Left ventricle myocardium inferior (tissue), 1 donor: ENCODE measurements at regions not wholly inside any gene's neighbourhood (a gene's known extent, or its start where the extent isn't known, plus 50 kb on each side); places are given as distances from the start of the nearest gene placed in this dataset.

Experiments used
- DNase-seq: peaks from one replicate; pipeline ENCODE4 v3.0.0-alpha.2; 2020
- H3K27ac ChIP-seq: fragments of 200-600 bp; replicated peaks from 2 replicates; pipeline ENCODE4 v1.8.0; 2021
- H3K27me3 ChIP-seq: fragments of 200-600 bp; 2 replicates; pipeline ENCODE4 v1.8.0; 2021; ENCODE audit warnings: low read depth
- H3K36me3 ChIP-seq: fragments of 200-600 bp; 2 replicates; pipeline ENCODE4 v1.8.0; 2021
- H3K4me1 ChIP-seq: fragments of 200-600 bp; 2 replicates; pipeline ENCODE4 v1.8.0; 2021
- H3K4me3 ChIP-seq: fragments of 200-600 bp; 2 replicates; pipeline ENCODE4 v1.8.0; 2021; ENCODE audit warnings: mild to moderate bottlenecking, moderate library complexity
- H3K9me3 ChIP-seq: fragments of 200-600 bp; replicated peaks from 2 replicates; pipeline ENCODE4 v1.8.0; 2021
- intact Hi-C: fragments of 100-400 bp; cut with micrococcal nuclease; formaldehyde crosslinking; loops from one replicate; pipeline ENCODE4 v1.11.0; 2022
- TF ChIP-seq, protein P1 (sequence below): fragments of 200-600 bp; IDR thresholded peaks from 2 replicates; pipeline ENCODE4 v1.8.0; 2021; ENCODE audit warnings: antibody characterized with exemption, mild to moderate bottlenecking, borderline replicate concordance
- donor health status: DM: no; HTN: yes; CAD: no; lungs with severe emphysema.

DNA sequence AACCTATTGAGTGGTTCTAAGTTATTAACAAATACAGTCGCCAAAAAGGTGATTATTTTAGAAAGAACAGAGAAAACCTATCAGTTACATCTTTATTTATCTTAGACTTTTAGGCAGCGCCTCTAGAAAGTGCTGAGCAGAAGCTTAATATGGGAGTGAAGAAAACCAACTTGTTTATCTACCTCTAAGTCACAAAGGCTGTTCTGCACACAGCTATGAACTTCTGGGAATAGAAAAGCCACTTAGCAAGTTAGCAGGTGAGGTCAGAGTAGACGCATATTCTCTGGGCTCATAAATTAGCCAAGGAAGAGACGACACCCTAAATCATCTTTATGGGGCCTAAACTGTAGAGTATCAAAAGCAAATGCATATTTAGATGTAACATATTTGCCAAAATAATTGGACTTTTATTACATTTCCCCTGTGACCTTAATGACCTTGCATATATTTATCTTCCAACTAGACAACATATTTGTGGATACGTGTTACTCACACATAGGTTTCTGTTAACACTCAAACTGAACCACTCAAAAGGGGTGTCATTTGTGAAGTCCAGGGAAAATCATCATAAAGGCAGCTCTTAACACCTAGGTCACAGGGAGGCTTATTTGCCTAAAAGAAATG, 267.1 kb downstream of the ADGB start:
- intact Hi-C loops, result no loop called here
- Histone ChIP-seq H3K27me3 (no peaks in the 10 kb centered on the region), H3K4me1 (no peaks in the 10 kb centered on the region), H3K36me3 (no peaks in the 10 kb centered on the region), H3K9me3 (no peaks in the 10 kb centered on the region), H3K4me3 (no peak overlapping the region), H3K27ac (no peak overlapping the region)
- TF ChIP-seq, protein P1, sequence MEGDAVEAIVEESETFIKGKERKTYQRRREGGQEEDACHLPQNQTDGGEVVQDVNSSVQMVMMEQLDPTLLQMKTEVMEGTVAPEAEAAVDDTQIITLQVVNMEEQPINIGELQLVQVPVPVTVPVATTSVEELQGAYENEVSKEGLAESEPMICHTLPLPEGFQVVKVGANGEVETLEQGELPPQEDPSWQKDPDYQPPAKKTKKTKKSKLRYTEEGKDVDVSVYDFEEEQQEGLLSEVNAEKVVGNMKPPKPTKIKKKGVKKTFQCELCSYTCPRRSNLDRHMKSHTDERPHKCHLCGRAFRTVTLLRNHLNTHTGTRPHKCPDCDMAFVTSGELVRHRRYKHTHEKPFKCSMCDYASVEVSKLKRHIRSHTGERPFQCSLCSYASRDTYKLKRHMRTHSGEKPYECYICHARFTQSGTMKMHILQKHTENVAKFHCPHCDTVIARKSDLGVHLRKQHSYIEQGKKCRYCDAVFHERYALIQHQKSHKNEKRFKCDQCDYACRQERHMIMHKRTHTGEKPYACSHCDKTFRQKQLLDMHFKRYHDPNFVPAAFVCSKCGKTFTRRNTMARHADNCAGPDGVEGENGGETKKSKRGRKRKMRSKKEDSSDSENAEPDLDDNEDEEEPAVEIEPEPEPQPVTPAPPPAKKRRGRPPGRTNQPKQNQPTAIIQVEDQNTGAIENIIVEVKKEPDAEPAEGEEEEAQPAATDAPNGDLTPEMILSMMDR, result no peak
- no peak for DNase-seq

- TF ChIP-seq, protein P1, result no peak
- Histone ChIP-seq H3K4me1 (no peaks in the 10 kb centered on the region), H3K36me3 (no peaks in the 10 kb centered on the region), H3K27me3 (no peaks in the 10 kb centered on the region), H3K9me3 (no peaks in the 10 kb centered on the region), H3K4me3 (no peak overlapping the region), H3K27ac (no peak overlapping the region)
- no peak for DNase-seq
- intact Hi-C loops, result no loop called here
These were observed 268.1 kb downstream of the ADGB start for GRCh38 chr6:146866731-146867414.

- Histone ChIP-seq H3K27ac (no peak overlapping the region), H3K9me3 (no peaks in the 10 kb centered on the region), H3K36me3 (no peaks in the 10 kb centered on the region), H3K4me3 (no peak overlapping the region), H3K4me1 (no peaks in the 10 kb centered on the region), H3K27me3 (no peaks in the 10 kb centered on the region)
- TF ChIP-seq, protein P1, result no peak
- intact Hi-C loops, result no loop called here
- DNase-seq, result no peak
These were observed 270.0 kb downstream of the ADGB start for GRCh38 chr6:146868671-146869209.

- H3K9me3 ChIP-seq, result no peaks in the 10 kb centered on the region
- no peak for DNase-seq
- H3K4me1 ChIP-seq, result no peaks in the 10 kb centered on the region
- intact Hi-C loops, result no loop called here
- H3K36me3 ChIP-seq, result no peaks in the 10 kb centered on the region
- no peaks in the 10 kb centered on the region for H3K27me3 ChIP-seq
- TF ChIP-seq, protein P1, result no peak
- no peak overlapping the region for H3K4me3 ChIP-seq
- no peak overlapping the region for H3K27ac ChIP-seq
These were observed 272.0 kb downstream of the ADGB start for GRCh38 chr6:146870760-146871159.

DNA sequence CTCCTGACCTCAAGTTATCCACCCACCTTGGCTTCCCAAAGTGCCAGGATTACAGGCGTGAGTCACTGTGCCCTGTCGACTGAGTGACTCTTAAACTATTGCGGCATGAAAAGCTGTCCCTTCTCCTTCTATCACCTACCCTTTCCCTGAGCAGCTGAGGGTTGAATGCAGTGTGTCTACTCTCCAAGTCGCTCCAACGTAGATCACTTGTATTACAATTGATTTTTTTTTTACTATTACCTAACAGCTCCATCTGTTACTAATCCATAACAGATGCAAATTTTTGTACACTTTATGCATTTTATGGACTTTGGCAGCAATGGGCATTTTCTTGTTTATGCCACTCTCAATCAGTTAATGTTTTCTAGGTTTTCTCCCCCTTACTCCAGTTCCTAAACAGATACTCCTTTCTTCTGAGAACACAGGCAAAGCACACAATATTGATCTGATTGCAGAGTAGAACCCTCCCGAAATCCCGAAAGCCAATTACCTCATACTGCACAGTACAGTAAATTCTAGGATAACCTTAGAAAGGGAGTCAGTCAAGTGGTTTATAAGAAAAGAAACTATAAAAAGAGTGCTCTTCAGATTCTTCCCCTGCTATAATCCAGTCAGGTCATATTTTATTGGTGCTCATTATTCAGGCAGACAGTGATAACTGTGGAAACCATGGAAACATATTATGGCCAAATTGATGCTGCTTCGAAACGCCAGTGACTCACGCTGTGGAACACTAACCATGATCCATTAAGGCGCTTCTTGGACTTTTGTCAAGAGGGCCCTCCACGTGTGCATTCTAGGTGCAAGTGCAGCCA, 273.0 kb downstream of the ADGB start:
- no peaks in the 10 kb centered on the region for H3K27me3 ChIP-seq
- intact Hi-C loops, result no loop called here
- H3K4me3 ChIP-seq, result no peak overlapping the region
- H3K9me3 ChIP-seq, result no peaks in the 10 kb centered on the region
- H3K4me1 ChIP-seq, result no peaks in the 10 kb centered on the region
- H3K27ac ChIP-seq, result no peak overlapping the region
- no peak for DNase-seq
- no peaks in the 10 kb centered on the region for H3K36me3 ChIP-seq
- TF ChIP-seq, protein P1, result no peak
